H1 (cell line): ENCODE measurements at regions not wholly inside any gene's neighbourhood (a gene's known extent, or its start where the extent isn't known, plus 50 kb on each side); places are given as distances from the start of the nearest gene placed in this dataset.

Experiments used
- CTCF ChIA-PET: fragments of 300-600 bp; sonication (Branson Sonifier 250); formaldehyde crosslinking; loops from one replicate; lab custom pipeline; 2021; ENCODE audit not compliant: partially characterized antibody; lab: Charles Lee
- POLR2A ChIA-PET: fragments of 300-600 bp; sonication (Branson Sonifier 250); formaldehyde crosslinking; loops from one replicate; lab custom pipeline; 2021; ENCODE audit warnings: inconsistent platforms; ENCODE audit not compliant: partially characterized antibody; lab: Charles Lee
- DNase-seq, 2 experiments: peaks; one replicate each; pipeline versions ENCODE4 v3.0.0 to v3.0.0-alpha.2; 2010 to 2022; ENCODE audit warnings: low spot score in 2 of 2, low read depth in 1 of 2, mixed read lengths in 1 of 2
- FAIRE-seq: peaks from 2 replicates; lab custom pipeline; 2011; peaks lifted over from hg19 to GRCh38; lab: Jason Lieb, UNC
- H2AFZ ChIP-seq: 2 replicates; pipeline ENCODE4 v1.8.1; 2012; ENCODE audit warnings: low read length, inconsistent platforms
- H2AK5ac ChIP-seq: 2 replicates; pipeline ENCODE4 v1.6.1; 2013; ENCODE audit warnings: low read depth, low read length
- H2BK120ac ChIP-seq: replicated peaks from 2 replicates; pipeline ENCODE3; 2013; ENCODE audit warnings: low read depth, low read length, inconsistent platforms
- H2BK12ac ChIP-seq: 2 replicates; pipeline ENCODE4 v1.6.1; 2013; ENCODE audit warnings: low read depth, low read length
- H2BK15ac ChIP-seq: 2 replicates; pipeline ENCODE4 v1.6.1; 2013; ENCODE audit warnings: low read length
- H2BK20ac ChIP-seq: 2 replicates; pipeline ENCODE4 v1.6.1; 2013; ENCODE audit warnings: low read length
- H2BK5ac ChIP-seq: 2 replicates; pipeline ENCODE4 v1.6.1; 2013; ENCODE audit warnings: low read depth, low read length
- H3K14ac ChIP-seq: 2 replicates; pipeline ENCODE4 v1.6.1; 2013; ENCODE audit warnings: inconsistent platforms; ENCODE audit not compliant: insufficient read length
- H3K18ac ChIP-seq: 2 replicates; pipeline ENCODE4 v1.6.1; 2013; ENCODE audit warnings: low read length; ENCODE audit errors: extremely low read depth
- H3K23ac ChIP-seq: 2 replicates; pipeline ENCODE4 v1.6.1; 2013; ENCODE audit warnings: inconsistent platforms; ENCODE audit not compliant: insufficient read length
- H3K23me2 ChIP-seq: 2 replicates; pipeline ENCODE4 v1.6.1; 2013; ENCODE audit warnings: low read depth, low read length
- H3K27ac ChIP-seq: 2 replicates; pipeline ENCODE4 v1.6.1; 2011; ENCODE audit warnings: low read depth, low read length, inconsistent platforms
- H3K27me3 ChIP-seq, 4 experiments: replicated peaks in 1 of 4; 1 replicate in 1 of 4; 2 replicates in 3 of 4; pipeline versions ENCODE4 v1.6.1 to v1.8.1; 2011 to 2013; ENCODE audit warnings: low read length in 3 of 4, mild to moderate bottlenecking in 3 of 4, inconsistent platforms in 2 of 4, mixed read lengths in 2 of 4, moderate library complexity in 1 of 4; ENCODE audit not compliant: control insufficient read depth in 3 of 4, insufficient read depth in 3 of 4; ENCODE audit errors: extremely low read depth in 1 of 4
- H3K36me3 ChIP-seq, 4 experiments: 2 replicates each; pipeline versions ENCODE4 v1.6.1 to v1.8.1; 2011 to 2013; ENCODE audit warnings: mild to moderate bottlenecking in 4 of 4, low read length in 3 of 4, moderate library complexity in 2 of 4, control low read depth in 1 of 4, inconsistent platforms in 1 of 4; ENCODE audit not compliant: insufficient read depth in 4 of 4, control insufficient read depth in 2 of 4
- H3K4ac ChIP-seq: replicated peaks from 2 replicates; pipeline ENCODE3; 2013; ENCODE audit warnings: low read length, low read depth, mixed read lengths, inconsistent platforms; ENCODE audit not compliant: insufficient read length
- H3K4me1 ChIP-seq, 4 experiments: replicated peaks in 1 of 4; 1 replicate in 1 of 4; 2 replicates in 3 of 4; pipeline versions ENCODE4 v1.6.1 to v1.8.1; 2011 to 2013; ENCODE audit warnings: low read length in 3 of 4, inconsistent platforms in 2 of 4, mixed read lengths in 1 of 4; ENCODE audit not compliant: insufficient read depth in 4 of 4, control insufficient read depth in 3 of 4
- H3K4me2 ChIP-seq, 2 experiments: 2 replicates each; pipeline versions ENCODE4 v1.6.1 to v1.8.1; 2011 to 2013; ENCODE audit warnings: low read depth in 2 of 2, low read length in 2 of 2, control low read depth in 1 of 2, inconsistent platforms in 1 of 2, mild to moderate bottlenecking in 1 of 2; ENCODE audit not compliant: insufficient read depth in 1 of 2
- H3K4me3 ChIP-seq, 4 experiments: fragments of 200-600, 300-600 bp in 1 of 4; sonication (generic), shearing (Covaris generic), sonication (Bioruptor Twin) in 1 of 4; 2 replicates each; pipeline versions ENCODE4 v1.5.1 to v1.8.1; 2011 to 2016; ENCODE audit warnings: low read length in 4 of 4, low read depth in 3 of 4, control low read depth in 2 of 4, inconsistent platforms in 2 of 4, mild to moderate bottlenecking in 2 of 4, mixed read lengths in 1 of 4, moderate library complexity in 1 of 4; ENCODE audit not compliant: insufficient read depth in 2 of 4; ENCODE audit errors: extremely low read depth in 1 of 4
- H3K56ac ChIP-seq: replicated peaks from 2 replicates; pipeline ENCODE3; 2013; ENCODE audit warnings: low read depth, mild to moderate bottlenecking, mixed read lengths, low read length, inconsistent platforms; ENCODE audit not compliant: insufficient read length
- H3K79me1 ChIP-seq: 2 replicates; pipeline ENCODE4 v1.6.1; 2013; ENCODE audit warnings: low read depth, low read length, control low read depth
- H3K79me2 ChIP-seq, 2 experiments: 2 replicates each; pipeline versions ENCODE4 v1.6.1 to v1.8.1; 2012 to 2013; ENCODE audit warnings: low read length in 2 of 2, mild to moderate bottlenecking in 2 of 2, inconsistent platforms in 1 of 2; ENCODE audit not compliant: insufficient read depth in 2 of 2, control insufficient read depth in 1 of 2
- H3K9ac ChIP-seq, 4 experiments: replicated peaks in 1 of 4; 1 replicate in 1 of 4; 2 replicates in 3 of 4; pipeline versions ENCODE4 v1.6.1 to v1.8.1; 2011 to 2013; ENCODE audit warnings: low read depth in 3 of 4, low read length in 3 of 4, control low read depth in 2 of 4, mild to moderate bottlenecking in 2 of 4, moderate library complexity in 2 of 4, inconsistent platforms in 1 of 4; ENCODE audit errors: extremely low read depth in 1 of 4
- H3K9me3 ChIP-seq, 2 experiments: 2 replicates each; pipeline versions ENCODE4 v1.6.1 to v1.8.1; 2012 to 2013; ENCODE audit warnings: mild to moderate bottlenecking in 2 of 2, moderate library complexity in 2 of 2, control low read depth in 1 of 2, inconsistent platforms in 1 of 2, low read depth in 1 of 2, low read length in 1 of 2, mixed read lengths in 1 of 2; ENCODE audit not compliant: insufficient read depth in 2 of 2
- H4K20me1 ChIP-seq, 2 experiments: replicated peaks in 1 of 2; 2 replicates each; pipeline versions ENCODE3 to v1.8.1; 2011 to 2013; ENCODE audit warnings: inconsistent platforms in 2 of 2, low read length in 2 of 2, mild to moderate bottlenecking in 1 of 2; ENCODE audit not compliant: insufficient read depth in 2 of 2, control insufficient read depth in 1 of 2
- H4K5ac ChIP-seq: 2 replicates; pipeline ENCODE4 v1.6.1; 2013; ENCODE audit warnings: low read length, low read depth, mixed read lengths, inconsistent platforms; ENCODE audit not compliant: insufficient read length
- H4K8ac ChIP-seq: 2 replicates; pipeline ENCODE4 v1.8.0; 2013; ENCODE audit warnings: mild to moderate bottlenecking, moderate library complexity, low read length, inconsistent platforms; ENCODE audit not compliant: insufficient read depth; ENCODE audit errors: extremely low read depth
- H4K91ac ChIP-seq: replicated peaks from 2 replicates; pipeline ENCODE3; 2013; ENCODE audit warnings: low read length, mixed read lengths, inconsistent platforms; ENCODE audit not compliant: insufficient read length
- BCL11A ChIP-seq, 2 experiments: IDR thresholded peaks; one replicate each; pipeline ENCODE4 v1.6.1; 2011; ENCODE audit warnings: low read depth in 2 of 2, low read length in 2 of 2, mild to moderate bottlenecking in 2 of 2
- CHD1 ChIP-seq: IDR thresholded peaks from 2 replicates; pipeline ENCODE4 v1.6.1; 2012; ENCODE audit warnings: low read depth, low read length, improper control_type of control experiment
- CHD2 ChIP-seq: IDR thresholded peaks from 2 replicates; pipeline ENCODE4 v1.6.1; 2012; ENCODE audit warnings: low read length, improper control_type of control experiment
- EGR1 ChIP-seq: IDR thresholded peaks from 2 replicates; pipeline ENCODE4 v1.6.1; 2011; ENCODE audit warnings: low read depth, low read length, borderline replicate concordance
- EZH2 ChIP-seq: fragments of 200-600 bp; sonication (generic); IDR thresholded peaks from 2 replicates; pipeline ENCODE4 v1.7.1; 2012; ENCODE audit warnings: low read depth, mild to moderate bottlenecking, moderate library complexity, low read length, inconsistent platforms; ENCODE audit not compliant: severe bottlenecking
- JUN ChIP-seq: IDR thresholded peaks from 2 replicates; pipeline ENCODE4 v1.6.1; 2011; ENCODE audit warnings: low read depth, mild to moderate bottlenecking, improper control_type of control experiment, low read length
- MAX ChIP-seq: IDR thresholded peaks from 2 replicates; pipeline ENCODE4 v1.6.1; 2012; ENCODE audit warnings: inconsistent platforms
- RNF2 ChIP-seq: fragments of 200-900, 300-1000 bp; sonication (generic); IDR thresholded peaks from 2 replicates; pipeline ENCODE4 v1.7.1; 2016; ENCODE audit warnings: borderline replicate concordance, low read depth, mild to moderate bottlenecking, antibody characterized with exemption, low read length; ENCODE audit not compliant: poor library complexity, severe bottlenecking; ENCODE audit errors: missing control alignments
- SP4 ChIP-seq: IDR thresholded peaks from 2 replicates; pipeline ENCODE4 v1.6.1; 2012; ENCODE audit warnings: low read length, inconsistent platforms
- SUZ12 ChIP-seq: fragments of 200-600 bp; sonication (generic); IDR thresholded peaks from 2 replicates; pipeline ENCODE4 v1.6.1; 2012; ENCODE audit warnings: mild to moderate bottlenecking, inconsistent platforms, low read length, moderate library complexity, mixed read lengths
- TAF1 ChIP-seq: IDR thresholded peaks from 2 replicates; pipeline ENCODE4 v1.6.1; 2011; ENCODE audit warnings: mild to moderate bottlenecking, low read depth, low read length
- WGBS, 2 experiments: shearing (Covaris generic) in 1 of 2; methylation state at CpG; one replicate each; pipeline versions ENCODE4 v1.1.6 to v1.1.7; 2013 to 2015; ENCODE audit warnings: low lambda C conversion rate in 2 of 2, mixed read lengths in 2 of 2, inconsistent platforms in 1 of 2, low coverage in 1 of 2, missing lambda C conversion rate in 1 of 2; ENCODE audit not compliant: insufficient replicate concordance in 2 of 2, insufficient coverage in 1 of 2, insufficient read length in 1 of 2; ENCODE audit errors: extremely low coverage in 1 of 2, missing lambda C conversion rate in 1 of 2; 5-methylcytosine and 5-hydroxymethylcytosine counted together
- TF ChIP-seq, protein P1 (sequence below): IDR thresholded peaks from 2 replicates; pipeline ENCODE4 v1.6.1; 2012; ENCODE audit warnings: low read length, inconsistent platforms

DNA sequence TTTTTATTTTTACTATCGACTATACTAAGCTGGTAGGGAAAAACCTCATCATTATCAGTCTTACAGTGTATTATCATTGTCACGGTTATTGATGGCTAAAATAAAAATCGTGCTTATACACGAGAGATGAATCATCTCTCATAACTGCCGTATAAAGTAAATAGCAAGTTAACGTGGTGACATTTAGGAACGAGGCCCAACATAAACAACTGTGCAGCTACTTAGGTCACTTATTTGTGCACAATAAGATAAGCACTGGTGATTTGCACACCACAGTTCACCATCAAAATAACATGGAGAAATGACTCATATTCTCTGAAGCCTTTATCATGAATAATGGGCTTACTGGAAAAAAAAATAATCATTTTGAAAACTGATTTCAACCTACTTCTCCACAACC, 482.0 kb upstream of the TENM3 start:
- no peak overlapping the region for H3K4me3 ChIP-seq
- no peak overlapping the region for H2BK120ac ChIP-seq
- no peaks in the 10 kb centered on the region for H3K36me3 ChIP-seq
- H3K18ac ChIP-seq = no peak overlapping the region
- H3K79me2 ChIP-seq = no peaks in the 10 kb centered on the region
- H2BK20ac ChIP-seq = no peak overlapping the region
- H2BK15ac ChIP-seq = no peak overlapping the region
- H4K20me1 ChIP-seq = no peaks in the 10 kb centered on the region
- DNase-seq (no peak), FAIRE-seq (no peak)
- no peak overlapping the region for H3K4me2 ChIP-seq
- CTCF ChIA-PET = no interaction called here
- no peak overlapping the region for H4K91ac ChIP-seq
- H3K27me3 ChIP-seq = no peaks in the 10 kb centered on the region
- no peak overlapping the region for H3K27ac ChIP-seq
- no peak overlapping the region for H2BK12ac ChIP-seq
- no peak overlapping the region for H3K9ac ChIP-seq
- no peak overlapping the region for H3K4ac ChIP-seq
- H3K79me1 ChIP-seq = no peaks in the 10 kb centered on the region
- H4K5ac ChIP-seq = no peak overlapping the region
- TF ChIP-seq RNF2 = no peak
- no peak for TF ChIP-seq EZH2
- TF ChIP-seq TAF1 = no peak
- TF ChIP-seq, protein P1, sequence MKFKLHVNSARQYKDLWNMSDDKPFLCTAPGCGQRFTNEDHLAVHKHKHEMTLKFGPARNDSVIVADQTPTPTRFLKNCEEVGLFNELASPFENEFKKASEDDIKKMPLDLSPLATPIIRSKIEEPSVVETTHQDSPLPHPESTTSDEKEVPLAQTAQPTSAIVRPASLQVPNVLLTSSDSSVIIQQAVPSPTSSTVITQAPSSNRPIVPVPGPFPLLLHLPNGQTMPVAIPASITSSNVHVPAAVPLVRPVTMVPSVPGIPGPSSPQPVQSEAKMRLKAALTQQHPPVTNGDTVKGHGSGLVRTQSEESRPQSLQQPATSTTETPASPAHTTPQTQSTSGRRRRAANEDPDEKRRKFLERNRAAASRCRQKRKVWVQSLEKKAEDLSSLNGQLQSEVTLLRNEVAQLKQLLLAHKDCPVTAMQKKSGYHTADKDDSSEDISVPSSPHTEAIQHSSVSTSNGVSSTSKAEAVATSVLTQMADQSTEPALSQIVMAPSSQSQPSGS = no peak
- no peak for TF ChIP-seq SUZ12
- TF ChIP-seq BCL11A (IDR thresholded peaks at IDR 0.05; ENCODE audit: low read depth in 2 of 2, low read length in 2 of 2) = no peak
- no peak for TF ChIP-seq SP4
- no peak for TF ChIP-seq CHD2
- no peak for TF ChIP-seq MAX
- no peak for TF ChIP-seq EGR1
- no peak for TF ChIP-seq CHD1
- no peak for TF ChIP-seq JUN
- TF ChIP-seq, all 59 proteins: peak for 0
- Histone ChIP-seq H3K23ac (no peak overlapping the region), H2AK5ac (no peak overlapping the region), H3K14ac (no peak overlapping the region), H3K56ac (no peak overlapping the region), H3K4me1 (peaks cover 0 to 7% (median 6%) of the 10 kb centered on the region in 4 experiments; a peak in 3 of 7 replicates), H3K23me2 (no peaks in the 10 kb centered on the region; the same call in 1 of the 2 replicates), H3K9me3 (no peaks in the 10 kb centered on the region), H2AFZ (no peak overlapping the region), H4K8ac (no peak overlapping the region), H2BK5ac (no peak overlapping the region)
- POLR2A ChIA-PET = no interaction called here
- WGBS, 2 experiments = 94% methylated on average over 7 of the region's 7 CpGs; no CpG with 5 or more reads in 1 of the 2 experiments
